ENCODE measurements at regions not wholly inside any gene's neighbourhood (a gene's known extent, or its start where the extent isn't known, plus 50 kb on each side); places are given as distances from the start of the nearest gene placed in this dataset.
"Not testable (repeated sequence)": the region's sequence is repeated elsewhere in the genome, so short reads cannot be mapped to it uniquely, and the experiment has no call there.

DNA sequence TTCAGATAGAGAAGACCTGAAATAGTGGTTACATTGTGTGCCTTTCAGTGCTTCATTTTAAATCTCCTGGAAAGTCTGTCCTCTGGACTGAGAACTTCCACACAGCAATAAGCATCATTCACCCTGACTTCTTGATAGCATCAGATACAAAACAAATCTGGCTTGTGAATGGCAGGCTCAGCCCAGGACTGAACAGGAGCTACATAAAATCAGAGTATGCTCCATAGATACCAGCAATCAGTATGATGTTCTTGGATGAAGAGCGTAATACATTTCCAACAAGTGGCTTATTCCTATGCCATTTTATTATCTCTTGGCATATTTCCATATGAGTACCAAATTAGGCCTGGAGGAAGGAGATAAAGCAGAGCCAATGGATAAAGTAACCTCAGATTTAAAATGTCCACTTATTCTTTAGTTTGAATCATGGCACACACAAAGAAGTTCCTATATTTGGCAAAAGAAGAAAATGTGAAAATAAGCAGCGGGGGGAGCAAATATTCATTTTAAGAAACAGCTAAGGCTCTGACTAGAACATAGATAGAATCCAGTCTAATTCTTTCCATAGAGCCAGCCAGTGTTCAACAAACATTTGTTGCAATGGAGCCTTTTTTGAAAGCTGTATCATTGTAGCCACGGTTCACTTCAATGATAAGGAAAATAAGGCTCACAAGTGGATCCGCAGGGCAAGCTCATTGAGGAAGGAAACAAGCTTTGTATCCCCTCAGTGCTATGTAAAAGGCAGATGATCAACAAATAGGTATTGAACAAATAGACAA, 230.8 kb upstream of the CHAC2 start:
- DNase-seq (ENCODE audit: low read depth, low spot score) = no peak

GRCh38 chr2:53535234-53535840, 232.3 kb upstream of the CHAC2 start:
- DNase-seq (ENCODE audit: low read depth, low spot score) = no peak

- no peak for DNase-seq (ENCODE audit: low read depth, low spot score)
These were observed 237.5 kb upstream of the CHAC2 start for GRCh38 chr2:53530126-53530525.

GRCh38 chr2:53527056-53527455, 240.5 kb upstream of the CHAC2 start:
- no peak for DNase-seq (ENCODE audit: low read depth, low spot score)

GRCh38 chr2:53519918-53520841, 247.4 kb upstream of the CHAC2 start:
- DNase-seq (ENCODE audit: low read depth, low spot score) = no peak

DNA sequence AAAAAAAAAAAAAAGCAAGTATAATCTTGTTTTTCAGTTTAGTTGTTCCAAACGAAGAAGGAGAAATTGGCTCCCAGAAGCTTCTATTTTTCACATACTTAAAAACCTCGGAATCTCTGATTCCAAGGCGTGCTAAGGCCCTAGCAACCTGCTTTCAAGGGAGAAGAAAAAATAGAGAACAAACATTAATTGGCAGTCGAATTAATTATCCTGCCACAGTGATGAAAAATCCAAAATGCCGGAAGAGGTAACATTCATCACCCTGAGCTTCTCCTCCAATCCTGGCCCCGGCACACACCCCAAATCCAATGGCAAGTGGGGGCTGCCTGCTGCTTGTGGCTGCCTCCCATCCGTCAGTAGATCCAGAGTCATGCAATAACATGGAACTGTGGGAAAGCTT, 250.2 kb upstream of the CHAC2 start:
- DNase-seq (ENCODE audit: low read depth, low spot score) = no peak

GRCh38 chr2:53516650-53517049, 251.0 kb upstream of the CHAC2 start:
- no peak for DNase-seq (ENCODE audit: low read depth, low spot score)

GRCh38 chr2:53515435-53516332, 251.9 kb upstream of the CHAC2 start:
- DNase-seq (ENCODE audit: low read depth, low spot score) = no peak

GRCh38 chr2:53513167-53513666, 254.4 kb upstream of the CHAC2 start:
- no peak for DNase-seq (ENCODE audit: low read depth, low spot score)

GRCh38 chr2:53512071-53512826, 255.4 kb upstream of the CHAC2 start:
- DNase-seq (ENCODE audit: low read depth, low spot score) = no peak

- DNase-seq (ENCODE audit: low read depth, low spot score) = no peak
These were observed 256.1 kb upstream of the CHAC2 start for GRCh38 chr2:53511549-53511948.

DNA sequence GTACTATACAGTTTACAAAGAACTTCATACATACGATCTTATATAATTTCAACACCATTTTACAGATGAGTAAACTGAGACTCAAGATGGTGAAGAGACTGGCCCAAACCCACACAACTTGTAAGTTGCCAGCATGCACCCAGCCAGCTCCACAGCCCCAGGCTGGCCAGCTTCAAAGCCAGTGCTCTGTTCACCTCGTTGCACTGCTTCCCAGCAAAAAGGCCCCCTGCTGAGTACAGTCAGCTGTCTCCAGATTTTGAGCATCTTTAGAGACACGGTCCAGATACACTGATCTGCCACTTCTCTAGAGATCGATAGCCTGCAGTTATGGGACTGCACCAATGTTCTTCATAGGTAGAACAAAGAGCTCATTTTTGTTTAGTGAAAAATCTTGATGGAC, 257.2 kb upstream of the CHAC2 start:
- DNase-seq (ENCODE audit: low read depth, low spot score) = no peak

DNA sequence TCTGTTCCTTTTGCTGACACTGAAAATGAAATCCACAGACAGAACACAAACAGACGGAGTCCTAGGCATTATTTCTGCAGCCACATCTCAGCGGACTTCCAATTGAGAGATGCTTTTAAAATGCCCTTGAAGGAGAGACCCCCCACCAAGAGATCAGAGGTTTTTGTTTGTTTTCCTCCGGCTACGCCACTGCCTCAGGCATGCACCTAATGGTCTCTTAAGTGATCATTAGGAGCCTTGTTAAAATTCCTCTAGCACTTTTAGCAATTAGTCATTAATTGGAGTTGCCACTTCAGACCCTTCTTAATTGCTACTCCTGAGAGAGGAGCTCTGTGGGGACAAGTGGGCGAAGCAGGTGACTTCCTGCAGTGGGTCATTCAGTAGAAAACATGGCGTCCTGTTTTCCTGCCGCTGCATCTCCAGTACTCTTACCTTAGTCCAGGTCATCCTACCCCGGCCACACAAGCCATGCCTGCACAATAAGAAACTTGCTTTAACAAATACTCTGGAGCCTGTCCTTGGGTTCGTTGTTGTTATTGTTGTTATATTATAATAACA, 257.7 kb upstream of the CHAC2 start:
- DNase-seq (ENCODE audit: low read depth, low spot score) = no peak

DNA sequence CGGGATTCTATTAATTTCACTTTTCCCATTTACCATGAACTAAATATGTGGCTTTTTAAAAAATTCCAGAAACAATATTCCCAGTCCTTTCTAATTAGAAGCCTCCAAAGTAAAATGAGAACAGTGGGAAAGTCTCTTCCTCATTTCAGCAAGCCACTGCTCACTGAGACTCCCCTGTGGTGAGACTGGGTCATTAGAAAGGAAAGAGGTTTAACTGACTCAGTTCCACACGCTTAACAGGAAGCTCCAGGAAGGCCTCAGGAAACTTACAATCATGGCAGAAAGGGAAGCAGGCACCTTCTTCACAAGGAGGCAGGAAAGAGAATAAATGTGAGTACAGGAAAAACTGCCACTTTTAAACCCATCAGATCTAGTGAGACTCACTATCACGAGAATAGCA, 258.9 kb upstream of the CHAC2 start:
- no peak for DNase-seq (ENCODE audit: low read depth, low spot score)

- DNase-seq (ENCODE audit: low read depth, low spot score) = not testable (repeated sequence)
These were observed 260.5 kb upstream of the CHAC2 start for GRCh38 chr2:53507070-53507469.

- no peak for DNase-seq (ENCODE audit: low read depth, low spot score)
These were observed 261.8 kb upstream of the CHAC2 start for GRCh38 chr2:53505826-53506225.

DNA sequence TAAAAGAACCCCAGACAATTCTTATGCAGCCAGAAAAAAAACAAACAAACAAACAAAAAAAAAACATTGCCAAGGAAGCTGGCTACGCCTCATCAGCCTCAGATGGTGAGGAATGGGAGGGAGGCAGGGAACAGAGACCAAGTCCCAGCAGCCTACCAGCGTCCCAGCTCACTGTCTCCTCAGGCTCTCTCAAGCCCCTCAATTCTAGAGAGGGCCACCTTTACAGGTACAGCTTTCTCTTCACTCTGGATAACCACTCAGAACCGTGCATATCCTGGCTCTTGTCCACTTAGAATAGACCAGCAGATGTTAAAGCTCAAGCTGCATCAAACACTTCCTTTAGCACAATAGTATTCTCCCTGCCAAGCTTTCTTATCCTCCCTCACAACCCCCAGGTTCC, 263.1 kb upstream of the CHAC2 start:
- no peak for DNase-seq (ENCODE audit: low read depth, low spot score)

- DNase-seq (ENCODE audit: low read depth, low spot score) = no peak
These were observed 267.4 kb upstream of the CHAC2 start for GRCh38 chr2:53500181-53500580.

GRCh38 chr2:53498210-53498609, 269.4 kb upstream of the CHAC2 start:
- no peak for DNase-seq (ENCODE audit: low read depth, low spot score)

GRCh38 chr2:53497020-53497419, 270.6 kb upstream of the CHAC2 start:
- DNase-seq (ENCODE audit: low read depth, low spot score) = no peak

All from pulmonary artery endothelial cell (primary cell).